HepG2 (cell line): ENCODE measurements at regions not wholly inside any gene's neighbourhood (a gene's known extent, or its start where the extent isn't known, plus 50 kb on each side); places are given as distances from the start of the nearest gene placed in this dataset.

Experiments
- ATAC-seq: fragments of 200-7000 bp; cut with Tn5 transposase; 3 replicates; pipeline ENCODE4 v1.9.1; 2020; ENCODE audit warnings: mild to moderate bottlenecking, moderate library complexity
- BruUV-seq: library from RNA; stranded (reverse); fragments of 400-500 nt; replicated peaks from 2 replicates; lab custom pipeline; 2021; lab: Mats Ljungman, UMichigan
- CTCF ChIA-PET: fragments of 300-600 bp; formaldehyde crosslinking; extraction: SDS; loops from one replicate; lab custom pipeline; 2021; ENCODE audit warnings: low total read pairs, inconsistent platforms, low intra/inter-chr PET ratio; lab: Yijun Ruan, JAX
- POLR2A ChIA-PET: fragments of 350-600 bp; sonication (Branson Sonifier 250); formaldehyde crosslinking; loops from one replicate; lab custom pipeline; 2020; ENCODE audit warnings: antibody characterized with exemption, inconsistent platforms; lab: Yijun Ruan, JAX
- DNase-seq: peaks from one replicate; pipeline ENCODE4 v3.0.0-alpha.2; 2015; ENCODE audit warnings: low spot score
- FAIRE-seq: peaks from 3 replicates; lab custom pipeline; 2011; peaks lifted over from hg19 to GRCh38; lab: Jason Lieb, UNC
- H2AFZ ChIP-seq: one replicate; pipeline ENCODE4 v1.6.1; 2011; ENCODE audit warnings: low read length, inconsistent platforms
- H3K27ac ChIP-seq: fragments of 300-600 bp; 3 replicates; pipeline ENCODE4 v1.8.0; 2011; ENCODE audit warnings: mixed run types, mild to moderate bottlenecking, mixed read lengths, low read length, inconsistent platforms; ENCODE audit not compliant: insufficient read depth; ENCODE audit errors: extremely low read length
- H3K27me3 ChIP-seq, 2 experiments: fragments of 200-600 bp in 1 of 2; 2 replicates in 1 of 2; 3 replicates in 1 of 2; pipeline versions ENCODE4 v1.6.0 to v1.8.0; 2011; ENCODE audit warnings: low read length in 2 of 2, mild to moderate bottlenecking in 2 of 2, moderate library complexity in 2 of 2, inconsistent platforms in 1 of 2; ENCODE audit not compliant: insufficient read depth in 2 of 2, control insufficient read depth in 1 of 2
- H3K36me3 ChIP-seq, 2 experiments: fragments of 200-600 bp in 1 of 2; replicated peaks in 1 of 2; 2 replicates in 1 of 2; 3 replicates in 1 of 2; pipeline versions ENCODE4 v1.5.1 to v1.8.0; 2011; ENCODE audit warnings: low read length in 2 of 2, inconsistent platforms in 1 of 2; ENCODE audit not compliant: insufficient read depth in 2 of 2, control insufficient read depth in 1 of 2
- H3K4me1 ChIP-seq: 2 replicates; pipeline ENCODE4 v1.5.1; 2012; ENCODE audit warnings: low read length, inconsistent platforms; ENCODE audit not compliant: insufficient read depth
- H3K4me2 ChIP-seq: 2 replicates; pipeline ENCODE4 v1.6.0; 2011; ENCODE audit warnings: low read depth, low read length, inconsistent platforms
- H3K4me3 ChIP-seq, 3 experiments: fragments of 200-600 bp in 1 of 3; sonication (generic), shearing (Covaris generic) in 1 of 3; replicated peaks in 1 of 3; 2 replicates each; pipeline ENCODE4 v1.5.1; 2011 to 2016; ENCODE audit warnings: low read length in 3 of 3, inconsistent platforms in 2 of 3, low read depth in 2 of 3, mild to moderate bottlenecking in 2 of 3, control low read depth in 1 of 3, mixed read lengths in 1 of 3; ENCODE audit not compliant: insufficient read depth in 1 of 3
- H3K79me2 ChIP-seq: one replicate; pipeline ENCODE4 v1.6.1; 2011; ENCODE audit warnings: low read length, inconsistent platforms; ENCODE audit not compliant: insufficient read depth
- H3K9ac ChIP-seq: 2 replicates; pipeline ENCODE4 v1.6.0; 2011; ENCODE audit warnings: mild to moderate bottlenecking, low read depth, low read length, inconsistent platforms; ENCODE audit not compliant: insufficient read depth
- H3K9me3 ChIP-seq: 2 replicates; pipeline ENCODE4 v1.5.1; 2012; ENCODE audit warnings: mild to moderate bottlenecking, low read length
- H4K20me1 ChIP-seq: 2 replicates; pipeline ENCODE4 v1.6.0; 2011; ENCODE audit warnings: inconsistent platforms, mild to moderate bottlenecking, low read length, moderate library complexity; ENCODE audit not compliant: insufficient read depth
- CBFB ChIP-seq: sonication (generic); formaldehyde crosslinking; IDR thresholded peaks from 2 replicates; pipeline ENCODE4 v1.4.0; 2020; ENCODE audit warnings: missing genetic modification reagents
- CREB3 ChIP-seq: sonication (generic); formaldehyde crosslinking; IDR thresholded peaks from 2 replicates; pipeline ENCODE4 v1.5.0; 2020; ENCODE audit warnings: missing genetic modification reagents
- DMAP1 ChIP-seq: IDR thresholded peaks from 2 replicates; pipeline ENCODE4 v1.6.1; 2016
- TCF7L2 ChIP-seq: IDR thresholded peaks from 2 replicates; pipeline ENCODE4 v1.6.1; 2011; ENCODE audit warnings: mild to moderate bottlenecking, low read depth, low read length, moderate library complexity
- ZFP36 ChIP-seq: fragments of 150-350 bp; IDR thresholded peaks from 2 replicates; pipeline ENCODE4 v1.6.1; 2018; ENCODE audit warnings: borderline replicate concordance, low read length, low read depth; ENCODE audit not compliant: partially characterized antibody
- ZNF282 ChIP-seq: fragments of 450-650 bp; IDR thresholded peaks from 2 replicates; pipeline ENCODE4 v1.6.1; 2018; ENCODE audit not compliant: partially characterized antibody
- ZNF501 ChIP-seq: sonication (generic); formaldehyde crosslinking; IDR thresholded peaks from 2 replicates; pipeline ENCODE4 v1.5.1; 2020; ENCODE audit warnings: mild to moderate bottlenecking, moderate library complexity, missing genetic modification reagents
- WGBS: methylation state at CpG from one replicate; pipeline ENCODE4 v1.1.6; 2017; ENCODE audit warnings: low lambda C conversion rate; 5-methylcytosine and 5-hydroxymethylcytosine counted together
- in situ Hi-C: cut with HindIII; loops from 2 replicates; pipeline ENCODE4 v1.10.0; 2017; ENCODE audit warnings: low pct_unique_long_range_greater_than_20kb; ENCODE audit not compliant: extremely low pct_ligation_motif_present
- intact Hi-C: fragments of 100-400 bp; cut with micrococcal nuclease; formaldehyde crosslinking; loops from one replicate; pipeline ENCODE4 v1.10.0; 2022; ENCODE audit not compliant: unreplicated experiment
- TF ChIP-seq, protein P1 (sequence below): fragments of 450-650 bp; IDR thresholded peaks from 2 replicates; pipeline ENCODE4 v1.6.1; 2017

GRCh38 chr12:115849262-115849943 lies 428.1 kb downstream of the MED13L start:
- H3K9me3 ChIP-seq: peaks cover 5% of the 10 kb centered on the region; the same call in 1 of the 2 replicates
- H3K4me3 ChIP-seq: no peak overlapping the region
- H3K36me3 ChIP-seq: no peaks in the 10 kb centered on the region
- POLR2A ChIA-PET: no interaction called here
- no peaks in the 10 kb centered on the region for H3K4me1 ChIP-seq
- no peak for FAIRE-seq
- no peak overlapping the region for H3K27ac ChIP-seq
- H4K20me1 ChIP-seq: no peaks in the 10 kb centered on the region
- H3K4me2 ChIP-seq: no peak overlapping the region
- WGBS: 60% methylated on average over 6 of the region's 8 CpGs
- ATAC-seq: no peak
- CTCF ChIA-PET: no interaction called here
- H2AFZ ChIP-seq: no peak overlapping the region
- DNase-seq: no peak
- no TSS peak for BruUV-seq
- no peaks in the 10 kb centered on the region for H3K27me3 ChIP-seq
- TF ChIP-seq, protein P1, sequence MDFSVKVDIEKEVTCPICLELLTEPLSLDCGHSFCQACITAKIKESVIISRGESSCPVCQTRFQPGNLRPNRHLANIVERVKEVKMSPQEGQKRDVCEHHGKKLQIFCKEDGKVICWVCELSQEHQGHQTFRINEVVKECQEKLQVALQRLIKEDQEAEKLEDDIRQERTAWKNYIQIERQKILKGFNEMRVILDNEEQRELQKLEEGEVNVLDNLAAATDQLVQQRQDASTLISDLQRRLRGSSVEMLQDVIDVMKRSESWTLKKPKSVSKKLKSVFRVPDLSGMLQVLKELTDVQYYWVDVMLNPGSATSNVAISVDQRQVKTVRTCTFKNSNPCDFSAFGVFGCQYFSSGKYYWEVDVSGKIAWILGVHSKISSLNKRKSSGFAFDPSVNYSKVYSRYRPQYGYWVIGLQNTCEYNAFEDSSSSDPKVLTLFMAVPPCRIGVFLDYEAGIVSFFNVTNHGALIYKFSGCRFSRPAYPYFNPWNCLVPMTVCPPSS: no peak
- TF ChIP-seq ZNF501 (CRISPR knock-in tag) (no peak), ZNF282 (no peak), TCF7L2 (no peak), CREB3 (CRISPR knock-in tag) (no peak), ZFP36 (no peak), DMAP1 (CRISPR knock-in tag) (no peak), CBFB (no peak)
- TF ChIP-seq, all 625 proteins: peak for 0
- intact Hi-C loops: no loop called here
- Histone ChIP-seq H3K79me2 (no peaks in the 10 kb centered on the region), H3K9ac (no peak overlapping the region)
- in situ Hi-C loops: no loop called here
